ENCODE measurements at regions not wholly inside any gene's neighbourhood (a gene's known extent, or its start where the extent isn't known, plus 50 kb on each side); places are given as distances from the start of the nearest gene placed in this dataset.

DNA sequence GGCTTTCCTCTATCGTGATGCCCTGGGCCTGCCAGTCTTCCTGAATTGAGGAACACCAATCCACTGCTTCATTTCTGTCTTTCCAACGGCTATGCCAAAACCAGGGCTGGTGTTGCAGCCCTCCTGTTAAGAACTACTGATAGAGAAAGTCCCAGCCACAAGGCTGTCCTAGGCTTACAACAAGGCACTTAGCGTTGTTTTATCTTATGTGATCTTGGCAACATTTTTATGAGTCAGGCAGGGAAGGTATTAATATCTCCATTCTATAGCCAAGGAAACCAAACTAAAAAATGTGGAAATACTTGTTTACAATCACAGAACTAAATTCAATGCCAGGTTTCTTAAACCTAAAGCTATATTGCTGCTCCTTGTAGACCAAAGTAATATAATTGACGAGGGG is 89.9 kb upstream of the AMOTL1 start:
- Mint-ChIP-seq H3K4me3 (no peak overlapping the region), H3K9me3 (no peaks in the 10 kb centered on the region), H3K4me1 (no peaks in the 10 kb centered on the region), H3K27me3 (peaks cover 3 to 16% (median 8%) of the 10 kb centered on the region in 5 donors), H3K36me3 (no peaks in the 10 kb centered on the region), H3K27ac (no peak overlapping the region)
- Histone ChIP-seq H3K27ac (ENCODE audit: low read depth, low read length) (no peak overlapping the region), H3K36me3 (ENCODE audit: control insufficient read depth in 2 of 3, insufficient read depth in 3 of 3, low read length in 3 of 3) (no peaks in the 10 kb centered on the region), H3K4me3 (ENCODE audit: low read length) (no peak overlapping the region), H3K27me3 (ENCODE audit: control insufficient read depth in 2 of 2, insufficient read depth in 2 of 2, low read length in 2 of 2) (no peaks in the 10 kb centered on the region), H3K9me3 (ENCODE audit: control insufficient read depth in 2 of 3, low read length in 3 of 3) (no peaks in the 10 kb centered on the region), H3K4me1 (ENCODE audit: control insufficient read depth in 2 of 2, insufficient read depth in 2 of 2, low read length in 2 of 2) (no peaks in the 10 kb centered on the region)
- DNase-seq (no peak), ATAC-seq (no peak)
- POLR2A ChIA-PET: interaction anchor here (0.5 kb wide), 1 partner anchor 510 kb away, joined by 3 read pairs; no protein-coding TSS in a partner anchor
- intact Hi-C loops (cut with micrococcal nuclease): no loop called here
- CTCF ChIA-PET: no interaction called here

DNA sequence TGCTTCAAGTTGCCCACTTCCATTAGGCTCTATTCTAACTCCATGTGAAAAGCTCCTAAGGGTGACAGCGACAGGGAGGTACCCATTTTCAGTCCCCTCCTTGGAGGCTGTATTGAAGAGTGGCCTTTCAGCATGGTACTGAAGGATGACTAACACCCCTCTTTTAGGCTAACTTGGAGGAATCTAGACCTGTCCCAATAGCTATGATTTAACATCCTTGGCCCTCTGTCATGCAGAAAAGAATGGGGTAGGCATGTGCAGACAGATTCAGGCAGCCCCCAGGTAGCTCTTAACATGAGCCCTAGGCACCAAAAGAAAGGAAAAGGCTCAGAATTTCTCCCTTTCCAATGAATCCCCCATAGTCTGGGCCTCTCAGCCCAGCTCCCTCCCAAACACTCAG is 89.3 kb upstream of the AMOTL1 start:
- H3K4me1 ChIP-seq (ENCODE audit: control insufficient read depth in 2 of 2, insufficient read depth in 2 of 2, low read length in 2 of 2): no peaks in the 10 kb centered on the region
- H3K27ac Mint-ChIP-seq: no peak overlapping the region
- no peaks in the 10 kb centered on the region for H3K36me3 Mint-ChIP-seq
- no peaks in the 10 kb centered on the region for H3K27me3 ChIP-seq (ENCODE audit: control insufficient read depth in 2 of 2, insufficient read depth in 2 of 2, low read length in 2 of 2)
- peaks cover 3 to 23% (median 11%) of the 10 kb centered on the region in 5 donors for H3K27me3 Mint-ChIP-seq
- CTCF ChIA-PET: no interaction called here
- intact Hi-C loops (cut with micrococcal nuclease): no loop called here
- no peak overlapping the region for H3K4me3 ChIP-seq (ENCODE audit: low read length)
- H3K4me3 Mint-ChIP-seq: no peak overlapping the region
- H3K4me1 Mint-ChIP-seq: no peaks in the 10 kb centered on the region
- no peaks in the 10 kb centered on the region for H3K9me3 ChIP-seq (ENCODE audit: control insufficient read depth in 2 of 3, low read length in 3 of 3)
- H3K9me3 Mint-ChIP-seq: no peaks in the 10 kb centered on the region
- no peak for DNase-seq
- no peaks in the 10 kb centered on the region for H3K36me3 ChIP-seq (ENCODE audit: control insufficient read depth in 2 of 3, insufficient read depth in 3 of 3, low read length in 3 of 3)
- POLR2A ChIA-PET: no interaction called here
- no peak for ATAC-seq
- no peak overlapping the region for H3K27ac ChIP-seq (ENCODE audit: low read depth, low read length)

DNA sequence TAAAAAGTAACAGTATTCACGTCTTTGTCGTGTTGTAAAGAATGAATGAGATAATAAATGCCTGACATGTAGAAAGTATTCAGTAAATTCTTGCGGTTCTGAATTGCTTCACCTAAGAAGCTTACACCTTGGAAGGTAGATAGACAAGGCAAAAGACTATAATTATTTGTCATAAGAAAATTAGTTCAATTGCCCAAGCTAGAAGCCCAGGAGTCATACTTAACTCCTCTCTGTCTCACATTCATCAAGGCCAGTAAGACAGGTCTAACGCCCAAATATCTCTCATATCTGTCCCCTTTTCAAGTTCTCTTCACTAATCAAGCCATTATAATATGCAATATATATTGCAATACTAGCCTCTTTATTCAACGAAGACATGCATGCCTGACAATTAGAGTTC is 87.7 kb upstream of the AMOTL1 start:
- Histone ChIP-seq H3K9me3 (ENCODE audit: control insufficient read depth in 2 of 3, low read length in 3 of 3) (no peaks in the 10 kb centered on the region), H3K27ac (ENCODE audit: low read depth, low read length) (no peak overlapping the region), H3K4me1 (ENCODE audit: control insufficient read depth in 2 of 2, insufficient read depth in 2 of 2, low read length in 2 of 2) (no peaks in the 10 kb centered on the region), H3K27me3 (ENCODE audit: control insufficient read depth in 2 of 2, insufficient read depth in 2 of 2, low read length in 2 of 2) (no peaks in the 10 kb centered on the region), H3K36me3 (ENCODE audit: control insufficient read depth in 2 of 3, insufficient read depth in 3 of 3, low read length in 3 of 3) (no peaks in the 10 kb centered on the region), H3K4me3 (ENCODE audit: low read length) (no peak overlapping the region)
- POLR2A ChIA-PET: no interaction called here
- Mint-ChIP-seq H3K36me3 (no peaks in the 10 kb centered on the region), H3K4me1 (no peaks in the 10 kb centered on the region), H3K9me3 (peaks cover 0 to 12% (median 7%) of the 10 kb centered on the region in 11 donors), H3K4me3 (no peak overlapping the region), H3K27me3 (peaks cover 3 to 26% (median 22%) of the 10 kb centered on the region in 5 donors), H3K27ac (no peak overlapping the region)
- DNase-seq (no peak), ATAC-seq (no peak)
- intact Hi-C loops (cut with micrococcal nuclease): no loop called here
- CTCF ChIA-PET: no interaction called here

- Mint-ChIP-seq H3K36me3 (no peaks in the 10 kb centered on the region), H3K4me1 (no peaks in the 10 kb centered on the region), H3K4me3 (no peak overlapping the region), H3K27ac (no peak overlapping the region), H3K27me3 (peaks cover 3 to 33% (median 26%) of the 10 kb centered on the region in 5 donors), H3K9me3 (peaks cover 0 to 19% (median 13%) of the 10 kb centered on the region in 11 donors)
- no peaks in the 10 kb centered on the region for H3K4me1 ChIP-seq (ENCODE audit: control insufficient read depth in 2 of 2, insufficient read depth in 2 of 2, low read length in 2 of 2)
- ATAC-seq (no peak), DNase-seq (no peak)
- H3K27ac ChIP-seq (ENCODE audit: low read depth, low read length): no peak overlapping the region
- POLR2A ChIA-PET: no interaction called here
- intact Hi-C loops (cut with micrococcal nuclease): no loop called here
- no peaks in the 10 kb centered on the region for H3K27me3 ChIP-seq (ENCODE audit: control insufficient read depth in 2 of 2, insufficient read depth in 2 of 2, low read length in 2 of 2)
- no peaks in the 10 kb centered on the region for H3K36me3 ChIP-seq (ENCODE audit: control insufficient read depth in 2 of 3, insufficient read depth in 3 of 3, low read length in 3 of 3)
- CTCF ChIA-PET: no interaction called here
- no peak overlapping the region for H3K4me3 ChIP-seq (ENCODE audit: low read length)
- H3K9me3 ChIP-seq (ENCODE audit: control insufficient read depth in 2 of 3, low read length in 3 of 3): peaks cover 0 to 3% (median 0%) of the 10 kb centered on the region in 3 experiments
These were observed 87.0 kb upstream of the AMOTL1 start for GRCh38 chr11:94681140-94681539.

GRCh38 chr11:94681852-94682251 is 86.3 kb upstream of the AMOTL1 start:
- Mint-ChIP-seq H3K4me3 (no peak overlapping the region), H3K36me3 (no peaks in the 10 kb centered on the region), H3K27me3 (peaks cover 3 to 37% (median 26%) of the 10 kb centered on the region in 5 donors), H3K4me1 (no peaks in the 10 kb centered on the region), H3K27ac (no peak overlapping the region), H3K9me3 (peaks cover 0 to 22% (median 14%) of the 10 kb centered on the region in 11 donors)
- Histone ChIP-seq H3K36me3 (ENCODE audit: control insufficient read depth in 2 of 3, insufficient read depth in 3 of 3, low read length in 3 of 3) (no peaks in the 10 kb centered on the region), H3K27me3 (ENCODE audit: control insufficient read depth in 2 of 2, insufficient read depth in 2 of 2, low read length in 2 of 2) (no peaks in the 10 kb centered on the region), H3K9me3 (ENCODE audit: control insufficient read depth in 2 of 3, low read length in 3 of 3) (peaks cover 0 to 4% (median 0%) of the 10 kb centered on the region in 3 experiments), H3K27ac (ENCODE audit: low read depth, low read length) (no peak overlapping the region), H3K4me1 (ENCODE audit: control insufficient read depth in 2 of 2, insufficient read depth in 2 of 2, low read length in 2 of 2) (no peaks in the 10 kb centered on the region), H3K4me3 (ENCODE audit: low read length) (no peak overlapping the region)
- ChIA-PET CTCF (no interaction called here), POLR2A (no interaction called here)
- no peak for ATAC-seq
- no peak for DNase-seq
- intact Hi-C loops (cut with micrococcal nuclease): no loop called here

- DNase-seq: no peak
- no peaks in the 10 kb centered on the region for H3K27me3 ChIP-seq (ENCODE audit: control insufficient read depth in 2 of 2, insufficient read depth in 2 of 2, low read length in 2 of 2)
- no peak for ATAC-seq
- H3K9me3 Mint-ChIP-seq: peaks cover 0 to 3% (median 0%) of the 10 kb centered on the region in 11 donors
- peaks cover 24 to 47% (median 37%) of the 10 kb centered on the region in 5 donors for H3K27me3 Mint-ChIP-seq
- intact Hi-C loops (cut with micrococcal nuclease): no loop called here
- H3K4me1 Mint-ChIP-seq: no peaks in the 10 kb centered on the region
- no peak overlapping the region for H3K4me3 Mint-ChIP-seq
- H3K36me3 Mint-ChIP-seq: no peaks in the 10 kb centered on the region
- no peaks in the 10 kb centered on the region for H3K9me3 ChIP-seq (ENCODE audit: control insufficient read depth in 2 of 3, low read length in 3 of 3)
- CTCF ChIA-PET: no interaction called here
- H3K4me3 ChIP-seq (ENCODE audit: low read length): no peak overlapping the region
- H3K36me3 ChIP-seq (ENCODE audit: control insufficient read depth in 2 of 3, insufficient read depth in 3 of 3, low read length in 3 of 3): no peaks in the 10 kb centered on the region
- POLR2A ChIA-PET: no interaction called here
- no peaks in the 10 kb centered on the region for H3K4me1 ChIP-seq (ENCODE audit: control insufficient read depth in 2 of 2, insufficient read depth in 2 of 2, low read length in 2 of 2)
- no peak overlapping the region for H3K27ac ChIP-seq (ENCODE audit: low read depth, low read length)
- no peak overlapping the region for H3K27ac Mint-ChIP-seq
These were observed 73.7 kb upstream of the AMOTL1 start for GRCh38 chr11:94694309-94695060.

DNA sequence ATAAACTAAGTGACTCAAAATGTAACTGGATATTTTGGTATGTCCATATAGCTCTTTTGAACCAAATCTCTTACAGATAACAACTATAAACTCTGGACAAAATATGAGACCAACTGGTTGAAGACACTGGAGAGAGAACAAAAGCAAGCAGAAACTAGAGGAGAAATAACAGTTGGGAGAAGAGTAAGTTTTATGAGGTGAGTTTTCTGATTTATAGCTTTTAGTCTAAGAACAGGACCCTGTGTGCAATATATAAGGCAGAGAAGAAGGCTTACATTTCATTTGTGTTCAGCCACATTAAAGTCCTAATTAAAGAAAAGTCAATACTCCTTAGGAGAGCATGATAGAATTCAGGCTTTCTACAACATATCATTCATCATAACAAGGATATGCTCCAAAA is 71.0 kb upstream of the AMOTL1 start:
- no peaks in the 10 kb centered on the region for H3K27me3 ChIP-seq (ENCODE audit: control insufficient read depth in 2 of 2, insufficient read depth in 2 of 2, low read length in 2 of 2)
- H3K27ac Mint-ChIP-seq: no peak overlapping the region
- H3K27me3 Mint-ChIP-seq: peaks cover 39 to 61% (median 41%) of the 10 kb centered on the region in 5 donors
- no peaks in the 10 kb centered on the region for H3K9me3 ChIP-seq (ENCODE audit: control insufficient read depth in 2 of 3, low read length in 3 of 3)
- CTCF ChIA-PET: no interaction called here
- no peaks in the 10 kb centered on the region for H3K4me1 ChIP-seq (ENCODE audit: control insufficient read depth in 2 of 2, insufficient read depth in 2 of 2, low read length in 2 of 2)
- DNase-seq: no peak
- peaks cover 0 to 3% (median 0%) of the 10 kb centered on the region in 11 donors for H3K9me3 Mint-ChIP-seq
- no peak overlapping the region for H3K27ac ChIP-seq (ENCODE audit: low read depth, low read length)
- no peaks in the 10 kb centered on the region for H3K36me3 Mint-ChIP-seq
- no peaks in the 10 kb centered on the region for H3K4me1 Mint-ChIP-seq
- intact Hi-C loops (cut with micrococcal nuclease): no loop called here
- ATAC-seq: no peak
- H3K4me3 ChIP-seq (ENCODE audit: low read length): no peak overlapping the region
- no peak overlapping the region for H3K4me3 Mint-ChIP-seq
- no peaks in the 10 kb centered on the region for H3K36me3 ChIP-seq (ENCODE audit: control insufficient read depth in 2 of 3, insufficient read depth in 3 of 3, low read length in 3 of 3)
- POLR2A ChIA-PET: no interaction called here

Data from naive thymus-derived CD4-positive, alpha-beta T cell (primary cell).